Astrocyte (in vitro differentiated cells and primary cell): ENCODE measurements at regions not wholly inside any gene's neighbourhood (a gene's known extent, or its start where the extent isn't known, plus 50 kb on each side); places are given as distances from the start of the nearest gene placed in this dataset.

Experiments
- DNase-seq: peaks from one replicate; pipeline ENCODE4 v3.0.0-alpha.2; 2010; ENCODE audit warnings: low read depth
- FAIRE-seq: peaks from 2 replicates; lab custom pipeline; 2011; peaks lifted over from hg19 to GRCh38; lab: Jason Lieb, UNC
- H2AFZ ChIP-seq: 2 replicates; pipeline ENCODE4 v1.6.0; 2012; ENCODE audit warnings: low read depth, low read length, inconsistent platforms
- H3K27ac ChIP-seq: 2 replicates; pipeline ENCODE4 v1.5.1; 2011; ENCODE audit warnings: low read depth, low read length, inconsistent platforms
- H3K27me3 ChIP-seq: 2 replicates; pipeline ENCODE4 v1.6.0; 2011; ENCODE audit warnings: low read length, inconsistent platforms; ENCODE audit not compliant: insufficient read depth
- H3K36me3 ChIP-seq: 2 replicates; pipeline ENCODE4 v1.5.1; 2011; ENCODE audit warnings: low read length, inconsistent platforms; ENCODE audit not compliant: insufficient read depth
- H3K4me1 ChIP-seq: 2 replicates; pipeline ENCODE4 v1.5.1; 2011; ENCODE audit warnings: low read length, inconsistent platforms; ENCODE audit not compliant: insufficient read depth
- H3K4me2 ChIP-seq: 2 replicates; pipeline ENCODE4 v1.6.0; 2012; ENCODE audit warnings: low read length, inconsistent platforms
- H3K4me3 ChIP-seq: 2 replicates; pipeline ENCODE4 v1.5.1; 2011; ENCODE audit warnings: low read depth, mild to moderate bottlenecking, low read length, inconsistent platforms; ENCODE audit not compliant: insufficient read depth
- H3K79me2 ChIP-seq: 2 replicates; pipeline ENCODE4 v1.6.0; 2012; ENCODE audit warnings: mild to moderate bottlenecking, low read length, inconsistent platforms; ENCODE audit not compliant: insufficient read depth
- H3K9ac ChIP-seq: 2 replicates; pipeline ENCODE4 v1.6.0; 2012; ENCODE audit warnings: mild to moderate bottlenecking, low read length, inconsistent platforms
- H3K9me3 ChIP-seq: 2 replicates; pipeline ENCODE4 v1.5.1; 2012; ENCODE audit warnings: low read depth, mild to moderate bottlenecking, low read length, inconsistent platforms; ENCODE audit not compliant: insufficient read depth
- H4K20me1 ChIP-seq: 2 replicates; pipeline ENCODE4 v1.6.0; 2012; ENCODE audit warnings: low read length, inconsistent platforms; ENCODE audit not compliant: insufficient read depth
- H3K27ac Mint-ChIP-seq: one replicate; pipeline ENCODE4 v1.8.0; 2021; ENCODE audit warnings: mild to moderate bottlenecking, mixed read lengths; ENCODE audit not compliant: unreplicated experiment
- H3K27me3 Mint-ChIP-seq: one replicate; pipeline ENCODE4 v1.8.0; 2021; ENCODE audit warnings: low read depth, mixed read lengths; ENCODE audit not compliant: unreplicated experiment
- H3K36me3 Mint-ChIP-seq: one replicate; pipeline ENCODE4 v1.8.0; 2021; ENCODE audit warnings: low read depth, mixed read lengths; ENCODE audit not compliant: unreplicated experiment
- H3K4me1 Mint-ChIP-seq: one replicate; pipeline ENCODE4 v1.8.0; 2021; ENCODE audit warnings: low read depth, mixed read lengths; ENCODE audit not compliant: unreplicated experiment
- H3K4me3 Mint-ChIP-seq: one replicate; pipeline ENCODE4 v1.8.0; 2021; ENCODE audit warnings: mild to moderate bottlenecking, moderate library complexity, mixed read lengths; ENCODE audit not compliant: unreplicated experiment
- H3K9me3 Mint-ChIP-seq: one replicate; pipeline ENCODE4 v1.8.0; 2021; ENCODE audit warnings: mild to moderate bottlenecking, mixed read lengths; ENCODE audit not compliant: unreplicated experiment
- CTCF ChIP-seq: IDR thresholded peaks from 2 replicates; pipeline ENCODE4 v1.5.1; 2011; ENCODE audit warnings: low read depth, mild to moderate bottlenecking, inconsistent platforms, low read length, moderate library complexity; ENCODE audit not compliant: insufficient read depth
- EZH2 ChIP-seq: IDR thresholded peaks from 2 replicates; pipeline ENCODE4 v1.6.1; 2012; ENCODE audit warnings: mild to moderate bottlenecking, low read length, inconsistent platforms; ENCODE audit not compliant: insufficient read depth

DNA sequence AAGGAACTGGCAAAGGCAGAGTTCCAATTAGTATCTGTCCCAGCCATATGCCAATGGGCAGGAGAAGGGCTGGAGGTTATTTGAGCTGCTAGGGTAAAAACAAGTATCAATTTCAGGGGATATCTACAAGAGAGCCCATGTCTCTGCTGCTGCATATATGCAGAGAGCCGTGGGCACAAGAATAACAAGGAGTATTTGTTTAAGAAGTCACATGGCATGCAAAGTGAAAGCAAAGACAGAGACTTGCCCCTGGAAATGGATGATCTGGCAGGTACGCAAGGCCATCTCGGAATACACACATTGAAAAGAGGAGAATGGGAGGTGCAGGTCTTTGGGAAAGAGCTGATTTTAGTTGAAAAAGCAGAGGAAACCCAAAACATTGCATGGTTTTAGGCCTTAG is 170.6 kb downstream of the EVA1A start:
- TF ChIP-seq CTCF (no peak), EZH2 (no peak)
- no peaks in the 10 kb centered on the region for H3K79me2 ChIP-seq
- no peaks in the 10 kb centered on the region for H3K27me3 ChIP-seq
- no peak overlapping the region for H3K4me3 ChIP-seq
- no peaks in the 10 kb centered on the region for H3K9me3 Mint-ChIP-seq
- H3K4me3 Mint-ChIP-seq: no peak overlapping the region
- H3K4me1 ChIP-seq: no peaks in the 10 kb centered on the region
- no peak overlapping the region for H3K27ac ChIP-seq
- H2AFZ ChIP-seq: no peak overlapping the region
- H3K4me2 ChIP-seq: no peak overlapping the region
- H3K27me3 Mint-ChIP-seq: no peaks in the 10 kb centered on the region
- H4K20me1 ChIP-seq: no peaks in the 10 kb centered on the region
- H3K4me1 Mint-ChIP-seq: no peaks in the 10 kb centered on the region
- H3K9me3 ChIP-seq: no peaks in the 10 kb centered on the region
- no peaks in the 10 kb centered on the region for H3K36me3 ChIP-seq
- no peak overlapping the region for H3K9ac ChIP-seq
- no peaks in the 10 kb centered on the region for H3K36me3 Mint-ChIP-seq
- DNase-seq (no peak), FAIRE-seq (no peak)
- H3K27ac Mint-ChIP-seq: no peak overlapping the region

GRCh38 chr2:75389271-75389670 is 171.5 kb downstream of the EVA1A start:
- Histone ChIP-seq H4K20me1 (no peaks in the 10 kb centered on the region), H3K4me1 (no peaks in the 10 kb centered on the region), H3K79me2 (no peaks in the 10 kb centered on the region), H3K4me2 (no peak overlapping the region), H3K9me3 (no peaks in the 10 kb centered on the region), H3K4me3 (no peak overlapping the region), H3K36me3 (no peaks in the 10 kb centered on the region), H3K27me3 (no peaks in the 10 kb centered on the region), H2AFZ (no peak overlapping the region), H3K9ac (no peak overlapping the region), H3K27ac (no peak overlapping the region)
- FAIRE-seq (no peak), DNase-seq (no peak)
- Mint-ChIP-seq H3K9me3 (no peaks in the 10 kb centered on the region), H3K27me3 (no peaks in the 10 kb centered on the region), H3K4me1 (no peaks in the 10 kb centered on the region), H3K36me3 (no peaks in the 10 kb centered on the region), H3K4me3 (no peak overlapping the region), H3K27ac (no peak overlapping the region)
- TF ChIP-seq CTCF: no peak
- no peak for TF ChIP-seq EZH2

DNA sequence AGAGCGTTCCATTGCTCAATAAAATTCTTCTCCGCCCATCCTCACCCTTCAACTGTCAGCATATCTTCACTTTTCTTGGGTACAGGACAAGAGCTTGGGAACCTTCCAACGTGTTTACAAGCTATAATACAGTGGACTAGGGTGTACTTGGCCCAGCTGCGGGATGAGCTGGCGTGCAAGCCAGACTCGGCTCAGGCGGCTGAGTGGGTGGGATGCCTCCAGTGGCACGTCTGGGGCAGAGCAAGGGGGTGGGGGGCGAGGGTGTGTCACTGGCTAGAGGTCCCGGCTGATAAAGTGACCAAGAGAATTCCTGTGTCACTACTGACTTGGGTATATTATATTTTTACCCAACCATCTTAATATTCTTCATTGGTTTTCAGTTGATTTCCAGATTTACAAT is 179.7 kb downstream of the EVA1A start:
- H3K79me2 ChIP-seq: no peaks in the 10 kb centered on the region
- no peaks in the 10 kb centered on the region for H3K9me3 Mint-ChIP-seq
- H3K27ac ChIP-seq: no peak overlapping the region
- H3K4me1 Mint-ChIP-seq: no peaks in the 10 kb centered on the region
- no peak overlapping the region for H3K4me3 Mint-ChIP-seq
- no peaks in the 10 kb centered on the region for H3K36me3 ChIP-seq
- H3K9me3 ChIP-seq: no peaks in the 10 kb centered on the region
- no peaks in the 10 kb centered on the region for H3K27me3 ChIP-seq
- H3K36me3 Mint-ChIP-seq: no peaks in the 10 kb centered on the region
- DNase-seq (no peak), FAIRE-seq (no peak)
- no peaks in the 10 kb centered on the region for H3K27me3 Mint-ChIP-seq
- no peak for TF ChIP-seq EZH2
- no peak for TF ChIP-seq CTCF
- no peak overlapping the region for H3K9ac ChIP-seq
- H4K20me1 ChIP-seq: no peaks in the 10 kb centered on the region
- no peak overlapping the region for H3K4me3 ChIP-seq
- H3K27ac Mint-ChIP-seq: no peak overlapping the region
- H3K4me2 ChIP-seq: no peak overlapping the region
- H3K4me1 ChIP-seq: no peaks in the 10 kb centered on the region
- no peak overlapping the region for H2AFZ ChIP-seq
